Stimulated activated CD8-positive, alpha-beta memory T cell treated with anti-CD3 and anti-CD28 coated beads, Interleukin-12 subunit alpha, Interleukin-12 subunit beta, amount 100 ng/mL, for 1 hour (primary cell): ENCODE measurements at regions not wholly inside any gene's neighbourhood (a gene's known extent, or its start where the extent isn't known, plus 50 kb on each side); places are given as distances from the start of the nearest gene placed in this dataset.

Experiments used
- DNase-seq: peaks from one replicate; pipeline ENCODE4 v3.0.0-alpha.2; 2020; ENCODE audit warnings: low read depth

DNA sequence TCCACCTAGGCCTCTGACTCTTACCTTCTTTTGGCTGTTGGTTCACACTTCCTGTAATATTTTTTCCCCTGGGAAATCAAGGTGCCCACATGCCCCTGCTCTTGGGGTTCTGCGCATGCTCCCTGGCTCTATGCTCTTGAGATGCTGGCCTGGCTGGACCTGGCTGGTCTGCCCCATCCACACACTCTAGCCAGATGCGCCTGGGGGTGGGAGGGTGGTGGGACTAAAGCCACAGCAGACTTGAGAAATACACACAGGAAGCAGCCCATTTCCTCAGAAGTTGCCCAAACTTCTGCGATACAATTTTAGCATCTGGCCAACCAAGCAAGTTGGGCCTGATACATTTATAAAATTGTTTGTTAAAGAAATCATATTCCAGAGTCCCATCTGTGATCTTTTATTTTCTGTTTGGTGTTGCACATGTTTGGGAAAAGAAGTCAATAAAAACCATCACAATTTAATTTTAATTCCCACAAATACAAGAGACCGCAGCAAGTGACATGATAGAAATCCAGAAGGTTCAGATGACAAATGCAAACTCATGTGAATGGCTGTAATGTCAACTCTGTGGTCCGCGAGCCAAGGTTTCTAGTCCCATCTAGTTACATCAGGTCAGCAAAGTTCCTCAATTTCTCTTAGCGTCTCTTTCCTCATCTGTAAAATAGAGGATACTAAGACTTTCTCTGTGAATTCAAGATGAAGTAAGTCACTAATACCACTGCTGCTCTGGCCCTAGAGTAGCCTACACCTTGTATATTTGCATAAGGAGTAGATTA lies 55.9 kb upstream of the MEF2A start:
- DNase-seq: no peak

DNA sequence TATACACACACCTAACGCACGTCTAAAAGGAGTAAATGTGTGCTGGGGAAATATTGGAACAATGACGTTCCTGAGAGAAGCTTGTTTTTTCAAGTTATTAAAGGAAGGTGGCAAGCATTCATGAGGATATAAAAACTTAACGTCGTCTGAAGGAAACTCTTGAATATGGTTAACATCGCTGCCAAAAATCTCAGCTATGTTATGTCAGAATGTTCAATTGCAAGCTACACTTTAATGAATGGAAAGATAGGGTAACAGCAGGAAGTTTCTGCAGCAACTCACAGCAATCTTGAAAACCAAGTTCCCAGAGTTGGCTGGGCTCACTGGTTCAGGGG lies 54.3 kb upstream of the MEF2A start:
- DNase-seq: no peak

DNA sequence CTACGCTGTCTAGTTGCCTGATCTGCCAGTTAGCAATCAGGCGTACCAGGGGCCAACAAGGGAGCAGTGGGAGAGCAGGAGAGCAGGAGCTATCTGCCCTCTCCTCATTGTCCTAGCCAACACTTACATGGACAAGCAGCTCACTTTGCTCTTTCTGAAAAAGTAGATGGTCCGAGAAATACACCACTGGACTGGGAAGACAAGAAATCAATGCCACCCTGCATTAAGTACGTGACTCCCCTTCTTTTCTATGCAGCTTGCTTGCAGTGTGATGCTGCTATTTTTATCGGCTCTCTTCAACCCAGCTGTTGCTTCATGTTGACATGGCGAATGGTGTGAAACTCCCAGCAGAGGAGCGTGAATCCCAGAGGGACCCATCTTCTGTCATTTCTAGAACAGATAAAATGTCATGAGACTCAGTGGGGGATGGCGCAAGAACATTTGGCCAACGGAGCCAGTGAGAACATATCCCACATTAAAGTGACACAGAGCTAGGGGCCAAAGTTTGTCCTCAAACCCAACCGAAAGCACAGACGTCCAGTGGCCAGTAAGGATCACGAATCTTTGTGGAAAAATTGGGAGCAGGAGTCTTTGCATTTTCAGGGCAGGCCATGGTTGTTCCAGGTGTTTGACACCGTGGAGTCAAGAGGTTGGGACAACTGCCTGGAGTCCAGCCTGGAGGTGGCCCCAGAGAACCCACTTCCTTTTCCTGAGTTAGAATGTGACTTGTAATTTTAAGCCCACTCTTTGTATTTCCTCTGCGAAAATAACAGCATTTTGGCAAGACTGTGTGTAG lies 53.7 kb upstream of the MEF2A start:
- DNase-seq: no peak

DNA sequence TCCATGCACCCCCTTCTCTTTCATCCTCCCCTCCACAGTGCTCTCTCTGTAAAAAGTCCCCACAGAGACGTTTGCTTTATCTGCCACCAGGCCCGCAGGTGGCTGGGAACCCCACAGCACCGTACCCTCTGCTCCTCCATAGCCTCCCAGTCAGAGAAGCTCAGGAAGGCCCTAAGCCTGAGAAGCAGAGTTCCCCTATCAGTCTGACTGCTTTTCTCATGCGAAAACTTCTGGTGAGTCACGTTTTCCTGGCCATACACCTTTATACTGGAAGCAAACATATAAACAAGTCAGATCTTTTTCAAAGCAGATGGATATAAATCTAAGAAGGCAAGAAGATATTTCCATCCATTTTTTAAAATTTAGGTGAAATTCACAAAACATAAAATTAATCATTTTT lies 51.5 kb upstream of the MEF2A start:
- DNase-seq: no peak
